ENCODE measurements at regions not wholly inside any gene's neighbourhood (a gene's known extent, or its start where the extent isn't known, plus 50 kb on each side); places are given as distances from the start of the nearest gene placed in this dataset.

- no peak for TF ChIP-seq POLR2A (IDR thresholded peaks at IDR 0.05; ENCODE audit: insufficient read depth in 1 of 2, low read depth in 2 of 2, low read length in 2 of 2)
- TF ChIP-seq ZBTB4 (CRISPR knock-in tag; IDR thresholded peaks at IDR 0.05; ENCODE audit: borderline replicate concordance): no peak
- no peak for TF ChIP-seq ELK4 (CRISPR knock-in tag; IDR thresholded peaks at IDR 0.05; ENCODE audit: borderline replicate concordance)
- TF ChIP-seq REST (IDR thresholded peaks at IDR 0.05; ENCODE audit: borderline replicate concordance in 1 of 2, low read depth in 1 of 2, low read length in 2 of 2): no peak
- no peak for TF ChIP-seq CHD2 (IDR thresholded peaks at IDR 0.05; ENCODE audit: low read depth, low read length)
- TF ChIP-seq PCBP2 (optimal IDR thresholded peaks at IDR 0.05; ENCODE audit: low read depth, low read length, poor library complexity, severe bottlenecking): no peak
- no peak for TF ChIP-seq CTCF (CRISPR knock-in tag; IDR thresholded peaks at IDR 0.05)
- TF ChIP-seq STAT6 (CRISPR knock-in tag; IDR thresholded peaks at IDR 0.05; ENCODE audit: borderline replicate concordance): no peak
- no peak for TF ChIP-seq ZNF343 (CRISPR knock-in tag; IDR thresholded peaks at IDR 0.05)
- TF ChIP-seq POLR2AphosphoS5 (IDR thresholded peaks at IDR 0.05; ENCODE audit: low read depth, low read length): no peak
- TF ChIP-seq ZIK1 (CRISPR knock-in tag; IDR thresholded peaks at IDR 0.05; ENCODE audit: borderline replicate concordance, low read depth): no peak
- no peak for TF ChIP-seq NFKB2 (CRISPR knock-in tag; IDR thresholded peaks at IDR 0.05; ENCODE audit: borderline replicate concordance)
- TF ChIP-seq ZFX (CRISPR knock-in tag; IDR thresholded peaks at IDR 0.05; ENCODE audit: low read depth): no peak
These were observed 90.0 kb upstream of the GRIK2 start for GRCh38 chr6:101303495-101303894.
